NCI-H2227 (cell line): ENCODE measurements at regions not wholly inside any gene's neighbourhood (a gene's known extent, or its start where the extent isn't known, plus 50 kb on each side); places are given as distances from the start of the nearest gene placed in this dataset.
A peak's percentile ranks its signal among the peaks of the same experiment; 100 is the strongest.

Experiments
- DNase-seq: peaks from one replicate; lab custom pipeline; 2025; ENCODE audit not compliant: unreplicated experiment; lab: John Stamatoyannopoulos, UW

DNA sequence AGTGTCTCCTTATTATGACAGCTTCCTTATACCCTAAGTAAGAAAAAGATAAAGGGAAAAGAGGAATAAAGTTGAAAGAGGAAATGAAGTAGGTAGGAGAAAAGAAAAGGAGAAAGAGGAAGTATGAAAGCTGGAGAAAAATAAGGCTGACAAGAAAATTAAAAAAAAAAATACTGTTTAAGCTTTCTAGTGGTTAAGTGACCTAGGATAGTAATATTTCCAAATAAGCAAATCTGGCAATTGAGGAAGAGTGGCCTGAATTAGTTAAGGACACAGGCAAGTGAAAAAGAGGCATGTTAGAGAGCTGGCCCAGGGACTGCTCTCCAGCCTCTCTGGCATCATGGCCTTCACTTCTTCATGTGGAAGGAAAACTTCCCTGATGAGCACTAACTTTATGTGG, 76.5 kb upstream of the ADGRF1 start:
- no peak for DNase-seq

DNA sequence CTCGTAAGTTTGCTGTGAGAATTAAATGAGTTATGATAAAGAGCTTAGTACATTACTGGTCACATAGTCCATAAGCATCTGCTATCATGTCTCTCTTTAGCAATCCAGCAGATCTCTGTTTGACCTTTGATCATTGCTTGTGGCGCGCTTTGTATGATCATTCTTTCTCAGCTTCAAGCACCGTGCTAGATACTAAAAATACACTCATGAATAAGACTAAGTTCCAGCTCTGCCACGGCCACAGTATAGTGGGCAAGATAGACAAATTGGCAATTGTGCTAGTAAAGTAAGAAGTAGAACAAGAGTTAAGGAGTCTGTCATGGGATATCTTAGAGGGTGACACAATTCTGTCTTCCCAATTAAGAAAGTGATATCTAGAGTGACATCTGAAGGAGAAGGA, 75.2 kb upstream of the ADGRF1 start:
- no peak for DNase-seq

DNA sequence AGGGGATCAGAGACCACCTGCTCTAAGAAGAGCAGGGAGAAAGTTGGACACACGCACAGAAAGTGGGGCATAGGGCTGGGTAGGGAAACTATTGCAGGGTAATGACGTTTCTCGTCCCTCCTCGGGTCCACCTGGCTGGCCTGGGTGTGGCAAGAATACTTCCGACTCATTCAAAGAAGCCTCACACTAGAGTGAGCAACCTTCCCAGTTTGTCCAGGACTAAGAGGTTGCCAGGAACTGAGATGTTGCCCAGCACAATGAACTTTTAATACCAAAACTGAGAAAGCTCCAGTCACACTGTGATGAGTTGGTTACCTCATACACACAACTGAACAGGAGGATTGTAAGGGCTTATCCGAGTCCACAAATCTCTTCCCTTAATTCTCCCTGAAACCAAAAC, 74.5 kb upstream of the ADGRF1 start:
- DNase-seq: no peak

- no peak for DNase-seq
These were observed 74.0 kb upstream of the ADGRF1 start for GRCh38 chr6:47116086-47116485.

GRCh38 chr6:47114460-47114859, 72.3 kb upstream of the ADGRF1 start:
- DNase-seq: no peak

- no peak for DNase-seq
These were observed 70.2 kb upstream of the ADGRF1 start for GRCh38 chr6:47112317-47112716.

DNA sequence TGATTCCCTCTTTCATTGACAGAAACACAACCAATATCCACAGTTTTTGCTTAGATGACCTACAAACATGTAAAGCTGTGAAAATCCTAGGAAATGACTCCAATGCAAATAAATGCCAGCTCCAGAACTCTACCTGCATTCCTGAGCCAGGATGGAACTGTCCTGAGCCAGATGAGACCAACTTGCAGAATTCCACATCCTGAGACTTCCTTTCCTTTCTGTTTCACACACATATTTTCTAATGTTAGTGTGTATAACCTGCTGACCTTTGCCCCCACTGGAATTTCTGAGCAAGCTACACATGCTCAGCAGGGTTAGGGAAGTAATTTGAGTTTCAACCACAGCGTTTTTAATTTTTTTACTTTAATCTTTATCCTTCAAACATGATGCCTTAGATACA, 69.6 kb upstream of the ADGRF1 start:
- no peak for DNase-seq

GRCh38 chr6:47109281-47109680, 67.1 kb upstream of the ADGRF1 start:
- no peak for DNase-seq

- no peak for DNase-seq
These were observed 64.6 kb upstream of the ADGRF1 start for GRCh38 chr6:47106721-47107197.

GRCh38 chr6:47106216-47106615, 64.1 kb upstream of the ADGRF1 start:
- DNase-seq: no peak

DNA sequence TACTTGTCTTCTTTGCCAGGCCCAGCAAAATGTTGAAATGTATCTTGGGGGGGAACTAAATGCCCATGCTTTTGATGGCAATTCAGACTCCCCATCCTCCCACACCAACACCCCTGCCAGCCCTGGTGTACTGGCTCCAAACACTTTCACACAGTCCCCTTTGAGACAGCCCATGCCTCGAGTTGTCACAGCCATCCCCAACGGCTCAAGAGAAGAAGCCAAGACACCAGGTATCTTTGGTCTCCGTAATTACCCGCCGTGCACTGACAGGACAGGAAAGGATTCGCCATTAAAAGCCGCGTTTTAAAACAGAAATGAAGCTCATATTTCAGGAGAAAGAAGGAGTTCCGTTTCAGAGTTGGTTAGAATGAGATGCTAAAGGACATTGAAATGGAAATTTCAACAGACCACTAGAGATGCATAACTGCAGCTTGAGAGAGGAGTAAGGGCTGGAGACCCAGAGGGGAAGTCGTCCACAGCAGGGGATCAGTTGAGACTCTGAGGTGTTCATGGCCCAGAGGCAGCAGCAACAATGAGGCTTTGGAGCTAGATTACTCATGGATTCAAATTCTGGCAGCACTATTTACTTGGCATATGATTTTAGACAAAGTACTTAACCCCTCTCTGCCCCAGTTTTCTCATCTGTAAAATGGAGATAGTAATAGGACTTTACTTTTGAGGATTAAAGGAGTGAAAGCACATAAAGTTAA, 63.5 kb upstream of the ADGRF1 start:
- no peak for DNase-seq

DNA sequence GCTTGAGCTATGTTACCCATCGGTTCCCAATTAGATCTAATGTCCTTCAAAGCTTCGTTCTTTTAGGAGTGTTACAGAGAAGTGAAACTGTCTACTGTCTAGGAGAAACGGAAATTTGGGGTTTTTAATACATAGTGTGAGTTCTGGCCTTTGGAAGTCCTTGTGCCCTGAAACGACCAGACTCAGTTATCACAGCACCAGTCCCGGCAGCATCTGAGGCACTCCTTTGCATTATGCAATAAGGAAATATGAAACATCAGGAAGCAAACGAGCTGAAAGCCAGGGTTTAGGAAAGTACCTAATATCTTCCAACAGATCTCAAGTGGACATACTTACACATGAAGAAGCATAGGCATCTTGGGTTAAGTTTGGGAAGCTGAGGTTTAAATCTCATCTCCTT, 61.8 kb upstream of the ADGRF1 start:
- no peak for DNase-seq

DNA sequence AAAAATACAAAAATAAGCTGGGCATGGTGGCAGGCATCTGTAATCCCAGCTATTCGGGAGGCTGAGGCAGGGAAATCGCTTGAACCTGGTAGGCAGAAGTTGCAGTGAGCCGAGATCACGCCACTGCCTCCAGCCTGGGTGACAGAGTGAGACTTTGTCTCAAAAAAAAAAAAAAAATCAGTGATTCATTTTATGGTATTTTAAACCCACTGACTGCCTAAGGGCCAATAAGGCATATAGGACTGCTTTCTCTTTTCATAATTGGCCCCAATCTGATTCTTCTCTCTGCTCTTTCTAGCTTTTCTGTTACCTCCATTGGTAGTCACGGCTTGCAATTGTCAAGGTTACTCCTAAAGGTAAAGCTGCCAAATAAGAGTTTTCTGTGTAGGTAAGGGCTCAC, 60.2 kb upstream of the ADGRF1 start:
- DNase-seq: no peak

- no peak for DNase-seq
These were observed 56.5 kb upstream of the ADGRF1 start for GRCh38 chr6:47098570-47098993.

- DNase-seq: peak; percentile 63
These were observed 55.2 kb upstream of the ADGRF1 start for GRCh38 chr6:47097092-47097945.

DNA sequence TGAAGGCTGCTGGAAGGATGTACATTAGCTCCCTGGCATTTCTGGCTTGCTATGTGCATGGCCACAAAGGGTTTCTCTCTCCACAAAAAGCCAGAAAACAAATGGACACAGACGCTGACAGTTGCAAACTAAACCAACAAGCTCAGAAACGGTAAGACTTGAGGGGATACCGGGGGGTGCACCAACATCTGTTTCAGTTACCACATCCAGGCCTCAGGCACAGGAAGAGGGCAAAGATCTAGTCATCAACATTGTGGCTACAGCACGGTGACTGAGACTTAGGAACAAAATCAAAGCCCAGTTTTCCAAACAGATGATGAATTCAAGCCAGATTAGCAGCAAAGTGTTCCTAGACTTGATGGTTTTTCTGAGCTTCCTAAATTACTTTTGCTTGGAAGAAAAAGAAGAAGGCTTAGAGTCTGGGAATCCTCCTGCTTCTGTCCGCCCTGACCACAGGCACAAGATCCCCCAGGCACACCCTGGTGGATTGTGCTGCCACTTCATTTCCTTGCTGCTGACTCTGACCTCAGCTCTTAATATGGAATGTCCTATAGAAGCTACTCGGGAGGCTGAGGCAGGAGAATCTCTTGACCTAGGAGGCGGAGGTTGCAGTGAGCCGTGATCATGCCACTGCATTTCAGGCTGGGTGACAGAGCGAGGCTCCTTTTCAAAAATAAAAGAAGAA, 54.2 kb upstream of the ADGRF1 start:
- no peak for DNase-seq

GRCh38 chr6:47094241-47094925, 52.3 kb upstream of the ADGRF1 start:
- DNase-seq: no peak

- no peak for DNase-seq
These were observed 51.0 kb upstream of the ADGRF1 start for GRCh38 chr6:47093169-47093568.

DNA sequence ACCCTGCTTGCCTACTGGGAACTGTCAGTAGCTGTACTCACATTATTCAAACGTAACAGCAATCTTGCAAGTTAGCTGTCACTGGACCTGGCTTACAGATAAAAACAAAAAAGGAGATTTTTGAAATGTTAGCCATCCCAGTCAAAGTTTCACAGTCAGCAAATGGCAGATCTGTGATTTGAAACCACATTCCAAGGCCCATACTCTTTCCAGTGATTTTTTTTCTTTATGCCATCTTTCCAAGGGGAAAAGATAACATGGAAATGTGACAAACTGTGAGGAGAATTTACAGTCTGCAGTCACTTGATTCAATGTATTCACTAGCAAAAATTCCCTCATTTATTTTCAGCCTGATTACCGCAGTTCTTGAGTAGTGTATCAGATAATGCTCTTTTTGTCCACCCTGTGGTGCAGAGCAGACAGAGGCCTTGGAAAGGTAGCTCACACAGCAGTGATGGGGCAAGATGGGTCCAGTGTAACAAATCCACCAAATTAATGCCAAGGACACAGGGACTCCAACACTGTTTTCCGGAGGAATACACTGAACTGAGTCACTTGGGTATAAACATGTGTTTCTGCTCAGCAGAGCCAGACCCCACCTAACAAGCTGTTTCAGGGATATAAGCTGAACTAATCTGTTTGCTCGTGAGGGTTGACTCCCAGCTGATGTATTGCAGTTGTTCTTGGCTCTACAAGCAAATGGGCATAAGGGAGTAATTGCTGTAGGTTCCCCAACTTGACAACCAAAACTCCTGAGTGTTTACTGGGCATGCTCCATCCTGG, 49.9 kb upstream of the ADGRF1 start:
- no peak for DNase-seq
